ENCODE measurements at regions not wholly inside any gene's neighbourhood (a gene's known extent, or its start where the extent isn't known, plus 50 kb on each side); places are given as distances from the start of the nearest gene placed in this dataset.

DNA sequence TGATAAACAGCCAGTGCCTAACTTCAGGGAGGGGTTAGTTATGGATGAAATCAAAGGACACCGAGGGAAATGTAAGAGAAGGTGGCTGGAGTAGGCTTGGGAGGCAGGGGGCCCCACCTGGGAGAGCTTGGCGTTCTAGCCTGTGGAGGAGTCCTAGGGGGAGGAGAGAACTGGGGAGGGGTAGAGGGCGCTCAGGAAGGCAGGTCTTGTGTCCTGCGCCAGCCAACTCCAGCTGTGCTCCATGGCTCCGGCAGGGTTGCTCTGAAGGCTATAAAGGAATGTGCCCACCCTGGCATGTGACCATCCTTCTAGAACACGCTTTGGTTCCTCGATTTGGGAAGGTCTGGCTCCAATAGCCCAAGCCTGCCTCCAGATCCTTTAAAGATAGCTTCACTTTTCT lies 96.3 kb downstream of the SEC61G start:
- TF ChIP-seq, protein P1, sequence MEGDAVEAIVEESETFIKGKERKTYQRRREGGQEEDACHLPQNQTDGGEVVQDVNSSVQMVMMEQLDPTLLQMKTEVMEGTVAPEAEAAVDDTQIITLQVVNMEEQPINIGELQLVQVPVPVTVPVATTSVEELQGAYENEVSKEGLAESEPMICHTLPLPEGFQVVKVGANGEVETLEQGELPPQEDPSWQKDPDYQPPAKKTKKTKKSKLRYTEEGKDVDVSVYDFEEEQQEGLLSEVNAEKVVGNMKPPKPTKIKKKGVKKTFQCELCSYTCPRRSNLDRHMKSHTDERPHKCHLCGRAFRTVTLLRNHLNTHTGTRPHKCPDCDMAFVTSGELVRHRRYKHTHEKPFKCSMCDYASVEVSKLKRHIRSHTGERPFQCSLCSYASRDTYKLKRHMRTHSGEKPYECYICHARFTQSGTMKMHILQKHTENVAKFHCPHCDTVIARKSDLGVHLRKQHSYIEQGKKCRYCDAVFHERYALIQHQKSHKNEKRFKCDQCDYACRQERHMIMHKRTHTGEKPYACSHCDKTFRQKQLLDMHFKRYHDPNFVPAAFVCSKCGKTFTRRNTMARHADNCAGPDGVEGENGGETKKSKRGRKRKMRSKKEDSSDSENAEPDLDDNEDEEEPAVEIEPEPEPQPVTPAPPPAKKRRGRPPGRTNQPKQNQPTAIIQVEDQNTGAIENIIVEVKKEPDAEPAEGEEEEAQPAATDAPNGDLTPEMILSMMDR (IDR thresholded peaks at IDR 0.05 in 8 of 11, conservative IDR thresholded peaks at IDR 0.05 in 3 of 11), result no peak
- TF ChIP-seq POLR2A (IDR thresholded peaks at IDR 0.05), result no peak

Measured in spleen (tissue), 7 donors.